ENCODE measurements at regions not wholly inside any gene's neighbourhood (a gene's known extent, or its start where the extent isn't known, plus 50 kb on each side); places are given as distances from the start of the nearest gene placed in this dataset.

- no peak for DNase-seq
- Histone ChIP-seq H3K9me3 (no peaks in the 10 kb centered on the region), H3K4me3 (ENCODE audit: low read depth, low read length) (no peak overlapping the region), H3K27me3 (no peaks in the 10 kb centered on the region), H3K4me1 (no peaks in the 10 kb centered on the region), H3K36me3 (no peaks in the 10 kb centered on the region)
- no peak for TF ChIP-seq CTCF (IDR thresholded peaks at IDR 0.05; ENCODE audit: low read depth, low read length)
Observed at GRCh38 chr20:61173961-61174725, 77.9 kb upstream of the CDH4 start.

- no peaks in the 10 kb centered on the region for H3K4me1 ChIP-seq
- TF ChIP-seq CTCF (IDR thresholded peaks at IDR 0.05; ENCODE audit: low read depth, low read length) = no peak
- no peaks in the 10 kb centered on the region for H3K27me3 ChIP-seq
- DNase-seq = no peak
- no peaks in the 10 kb centered on the region for H3K36me3 ChIP-seq
- H3K9me3 ChIP-seq = no peaks in the 10 kb centered on the region
- H3K4me3 ChIP-seq (ENCODE audit: low read depth, low read length) = no peak overlapping the region
Observed at GRCh38 chr20:61176874-61177273, 75.2 kb upstream of the CDH4 start.

GRCh38 chr20:61178551-61179071 lies 73.5 kb upstream of the CDH4 start:
- Histone ChIP-seq H3K4me3 (ENCODE audit: low read depth, low read length) (no peak overlapping the region), H3K9me3 (no peaks in the 10 kb centered on the region), H3K36me3 (no peaks in the 10 kb centered on the region), H3K4me1 (no peaks in the 10 kb centered on the region), H3K27me3 (no peaks in the 10 kb centered on the region)
- DNase-seq = no peak
- TF ChIP-seq CTCF (IDR thresholded peaks at IDR 0.05; ENCODE audit: low read depth, low read length) = no peak

GRCh38 chr20:61184194-61184593 lies 67.9 kb upstream of the CDH4 start:
- no peak for TF ChIP-seq CTCF (IDR thresholded peaks at IDR 0.05; ENCODE audit: low read depth, low read length)
- Histone ChIP-seq H3K27me3 (peaks cover 6% of the 10 kb centered on the region; the same call in 1 of the 2 replicates), H3K9me3 (no peaks in the 10 kb centered on the region), H3K4me1 (no peaks in the 10 kb centered on the region), H3K4me3 (ENCODE audit: low read depth, low read length) (no peak overlapping the region), H3K36me3 (no peaks in the 10 kb centered on the region)
- DNase-seq = no peak

GRCh38 chr20:61185181-61185580 lies 66.9 kb upstream of the CDH4 start:
- no peaks in the 10 kb centered on the region for H3K4me1 ChIP-seq
- H3K27me3 ChIP-seq = peaks cover 6% of the 10 kb centered on the region; the same call in 1 of the 2 replicates
- H3K36me3 ChIP-seq = no peaks in the 10 kb centered on the region
- no peaks in the 10 kb centered on the region for H3K9me3 ChIP-seq
- no peak for DNase-seq
- H3K4me3 ChIP-seq (ENCODE audit: low read depth, low read length) = no peak overlapping the region
- no peak for TF ChIP-seq CTCF (IDR thresholded peaks at IDR 0.05; ENCODE audit: low read depth, low read length)
